A673 (cell line): ENCODE measurements at regions not wholly inside any gene's neighbourhood (a gene's known extent, or its start where the extent isn't known, plus 50 kb on each side); places are given as distances from the start of the nearest gene placed in this dataset.

ENCODE experiments used
- BruUV-seq: library from RNA; stranded (reverse); fragments of 400-500 nt; replicated peaks from 2 replicates; lab custom pipeline; 2021; lab: Mats Ljungman, UMichigan
- CTCF ChIA-PET: fragments of 300-600 bp; sonication (Branson Sonifier 250); formaldehyde crosslinking; loops from one replicate; lab custom pipeline; 2022; ENCODE audit warnings: antibody characterized with exemption; lab: Charles Lee
- POLR2A ChIA-PET: fragments of 300-600 bp; sonication (Branson Sonifier 250); formaldehyde crosslinking; loops from one replicate; lab custom pipeline; 2022; ENCODE audit warnings: antibody characterized with exemption; ENCODE audit not compliant: low non-redundant PET; lab: Charles Lee
- DNase-seq: peaks from one replicate; pipeline ENCODE4 v3.0.0-alpha.2; 2015; ENCODE audit warnings: low spot score
- H3K27ac ChIP-seq: fragments of 200-600 bp; sonication (generic); 2 replicates; pipeline ENCODE4 v1.5.1; 2016; ENCODE audit warnings: mixed run types, low read depth, mild to moderate bottlenecking, mixed read lengths, antibody characterized with exemption, low read length; ENCODE audit not compliant: poor library complexity, severe bottlenecking
- H3K27me3 ChIP-seq: fragments of 200-600 bp; sonication (generic); replicated peaks from 2 replicates; pipeline ENCODE4 v1.6.1; 2017; ENCODE audit warnings: mixed run types, low read depth, mild to moderate bottlenecking, mixed read lengths, antibody characterized with exemption, low read length; ENCODE audit not compliant: insufficient read depth, poor library complexity
- H3K36me3 ChIP-seq: fragments of 200-600 bp; sonication (generic); 2 replicates; pipeline ENCODE4 v1.6.1; 2016; ENCODE audit warnings: mixed run types, mild to moderate bottlenecking, mixed read lengths, antibody characterized with exemption, low read length; ENCODE audit not compliant: insufficient read depth, poor library complexity, severe bottlenecking
- H3K4me1 ChIP-seq: fragments of 200-600 bp; sonication (generic); 2 replicates; pipeline ENCODE4 v1.6.1; 2017; ENCODE audit warnings: mixed run types, mild to moderate bottlenecking, mixed read lengths, antibody characterized with exemption, low read length; ENCODE audit not compliant: insufficient read depth, poor library complexity, severe bottlenecking
- H3K4me3 ChIP-seq: fragments of 200-600 bp; sonication (generic); 2 replicates; pipeline ENCODE4 v1.5.1; 2016; ENCODE audit warnings: low read depth, mixed run types, mild to moderate bottlenecking, mixed read lengths, low read length; ENCODE audit not compliant: poor library complexity, severe bottlenecking
- H3K9me3 ChIP-seq: fragments of 200-600 bp; sonication (generic); 2 replicates; pipeline ENCODE4 v1.6.1; 2016; ENCODE audit warnings: mixed run types, low read depth, mild to moderate bottlenecking, mixed read lengths, antibody characterized with exemption, low read length; ENCODE audit not compliant: poor library complexity, severe bottlenecking
- EZH2 ChIP-seq: fragments of 200-600 bp; sonication (generic); IDR thresholded peaks from 2 replicates; pipeline ENCODE4 v1.6.1; 2017; ENCODE audit warnings: borderline replicate concordance, low read depth, mild to moderate bottlenecking, mixed read lengths, antibody characterized with exemption, low read length; ENCODE audit not compliant: poor library complexity, severe bottlenecking
- intact Hi-C: fragments of 100-400 bp; cut with micrococcal nuclease; formaldehyde crosslinking; loops from one replicate; pipeline ENCODE4 v1.10.0; 2022; ENCODE audit not compliant: unreplicated experiment
- TF ChIP-seq, protein P1 (sequence below): fragments of 300-800, 200-600 bp; sonication (generic); conservative IDR thresholded peaks from 2 replicates; pipeline ENCODE4 v1.5.1; 2017; ENCODE audit warnings: low read depth, mild to moderate bottlenecking, antibody characterized with exemption, low read length, moderate library complexity, mixed read lengths

DNA sequence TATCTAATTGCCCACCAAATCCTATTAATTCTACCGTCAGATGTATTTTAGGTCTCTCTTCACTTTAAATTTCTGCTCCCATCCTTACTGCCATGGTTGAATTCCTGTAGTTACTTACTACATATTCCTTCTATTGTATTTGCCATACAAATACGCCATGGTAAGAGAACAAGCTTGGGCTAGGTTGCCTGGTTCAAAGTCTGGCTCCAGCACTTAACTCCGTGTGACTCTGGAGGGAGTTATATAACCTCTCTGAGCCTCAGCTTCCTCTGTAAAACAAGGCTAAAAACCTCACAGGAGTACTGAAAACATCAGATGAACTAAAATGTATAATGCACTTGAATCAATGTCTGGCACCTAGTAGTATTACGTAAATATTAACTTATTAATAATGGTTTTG, 260.3 kb upstream of the RPS6KA3 start:
- H3K27me3 ChIP-seq, result no peaks in the 10 kb centered on the region
- peak; percentile 43 for DNase-seq
- ChIA-PET POLR2A (no interaction called here), CTCF (interaction anchor here (2.1 kb wide), 1 partner anchor 1220 kb away, joined by 7 read pairs; no protein-coding TSS in a partner anchor)
- TF ChIP-seq, protein P1, sequence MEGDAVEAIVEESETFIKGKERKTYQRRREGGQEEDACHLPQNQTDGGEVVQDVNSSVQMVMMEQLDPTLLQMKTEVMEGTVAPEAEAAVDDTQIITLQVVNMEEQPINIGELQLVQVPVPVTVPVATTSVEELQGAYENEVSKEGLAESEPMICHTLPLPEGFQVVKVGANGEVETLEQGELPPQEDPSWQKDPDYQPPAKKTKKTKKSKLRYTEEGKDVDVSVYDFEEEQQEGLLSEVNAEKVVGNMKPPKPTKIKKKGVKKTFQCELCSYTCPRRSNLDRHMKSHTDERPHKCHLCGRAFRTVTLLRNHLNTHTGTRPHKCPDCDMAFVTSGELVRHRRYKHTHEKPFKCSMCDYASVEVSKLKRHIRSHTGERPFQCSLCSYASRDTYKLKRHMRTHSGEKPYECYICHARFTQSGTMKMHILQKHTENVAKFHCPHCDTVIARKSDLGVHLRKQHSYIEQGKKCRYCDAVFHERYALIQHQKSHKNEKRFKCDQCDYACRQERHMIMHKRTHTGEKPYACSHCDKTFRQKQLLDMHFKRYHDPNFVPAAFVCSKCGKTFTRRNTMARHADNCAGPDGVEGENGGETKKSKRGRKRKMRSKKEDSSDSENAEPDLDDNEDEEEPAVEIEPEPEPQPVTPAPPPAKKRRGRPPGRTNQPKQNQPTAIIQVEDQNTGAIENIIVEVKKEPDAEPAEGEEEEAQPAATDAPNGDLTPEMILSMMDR, result no peak
- TF ChIP-seq EZH2, result no peak
- no peak overlapping the region for H3K27ac ChIP-seq
- no TSS peak for BruUV-seq
- peaks cover 10% of the 10 kb centered on the region for H3K4me1 ChIP-seq
- no peaks in the 10 kb centered on the region for H3K9me3 ChIP-seq
- intact Hi-C loops, result loop anchor here (5.0 to 10.0 kb wide), 3 partner anchors 275 to 1668 kb away; no protein-coding TSS in a partner anchor
- no peak overlapping the region for H3K4me3 ChIP-seq
- no peaks in the 10 kb centered on the region for H3K36me3 ChIP-seq

DNA sequence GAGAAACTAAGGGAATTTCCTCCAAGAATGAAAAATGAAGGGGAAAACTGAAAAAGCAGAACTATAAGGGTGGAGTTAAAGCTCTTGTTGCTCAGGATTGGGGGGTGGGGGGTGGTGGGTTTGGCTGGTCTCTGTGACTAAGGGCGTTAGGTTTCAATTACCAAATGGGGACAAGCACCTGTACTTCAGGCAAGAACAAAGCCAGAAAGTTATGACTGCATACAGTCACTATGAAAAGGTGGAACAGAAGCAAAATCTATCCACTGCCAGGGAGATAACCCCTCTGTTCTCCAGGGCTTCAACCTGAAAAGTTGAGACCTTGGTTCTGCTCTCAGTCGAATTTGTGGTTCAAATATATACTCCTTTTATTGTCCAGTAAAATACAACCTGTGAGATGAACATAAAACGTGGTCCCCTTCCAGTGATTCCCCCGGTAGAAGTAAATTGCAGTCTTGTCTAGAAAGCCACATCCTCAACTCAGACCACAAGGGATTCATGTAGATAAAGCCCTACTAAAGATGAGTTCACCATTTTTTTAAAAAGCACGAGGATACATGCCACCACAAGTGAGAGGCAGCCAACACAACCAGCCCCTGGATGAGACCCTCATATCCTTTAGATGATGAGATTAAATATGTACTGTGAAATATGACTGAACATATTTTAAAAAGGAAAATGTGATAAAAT, 257.1 kb upstream of the RPS6KA3 start:
- no peak for TF ChIP-seq EZH2
- TF ChIP-seq, protein P1, result no peak
- DNase-seq, result no peak
- CTCF ChIA-PET, result no interaction called here
- intact Hi-C loops, result loop anchor here (10.0 kb wide), 1 partner anchor 1671 kb away; no protein-coding TSS in a partner anchor
- Histone ChIP-seq H3K27ac (no peak overlapping the region), H3K36me3 (no peaks in the 10 kb centered on the region), H3K4me3 (no peak overlapping the region), H3K27me3 (no peaks in the 10 kb centered on the region), H3K4me1 (peaks cover 10% of the 10 kb centered on the region), H3K9me3 (no peaks in the 10 kb centered on the region)
- POLR2A ChIA-PET, result no interaction called here
- BruUV-seq, result no TSS peak

GRCh38 chrX:20522420-20522819, 255.7 kb upstream of the RPS6KA3 start:
- Histone ChIP-seq H3K9me3 (no peaks in the 10 kb centered on the region), H3K4me1 (peaks cover 7% of the 10 kb centered on the region), H3K4me3 (no peak overlapping the region), H3K36me3 (no peaks in the 10 kb centered on the region), H3K27me3 (no peaks in the 10 kb centered on the region), H3K27ac (no peak overlapping the region)
- ChIA-PET CTCF (no interaction called here), POLR2A (no interaction called here)
- no peak for TF ChIP-seq EZH2
- TF ChIP-seq, protein P1, result no peak
- no peak for DNase-seq
- intact Hi-C loops, result loop anchor here (10.0 kb wide), 1 partner anchor 1672 kb away; no protein-coding TSS in a partner anchor
- BruUV-seq, result no TSS peak
